ENCODE measurements at regions not wholly inside any gene's neighbourhood (a gene's known extent, or its start where the extent isn't known, plus 50 kb on each side); places are given as distances from the start of the nearest gene placed in this dataset.

DNA sequence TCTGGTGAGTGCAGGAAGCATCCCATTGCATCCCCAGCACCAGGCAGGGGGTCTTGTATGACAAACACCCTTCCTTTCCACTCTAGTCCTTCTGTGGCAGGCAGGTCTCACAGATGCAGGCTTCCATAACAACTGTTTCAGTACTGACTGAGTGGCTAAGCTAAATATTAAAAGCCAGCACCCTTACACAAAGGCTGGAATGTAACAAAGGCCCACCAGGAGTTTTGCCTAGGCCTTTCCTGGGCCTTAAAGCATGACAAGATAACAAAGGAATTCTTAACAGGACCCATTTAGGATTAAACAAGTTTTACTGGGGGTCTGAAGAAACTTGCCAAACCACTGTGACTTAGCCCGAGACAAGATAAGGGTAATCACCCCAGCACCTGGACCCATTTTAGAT, 228.9 kb upstream of the RPL38 start:
- H3K4me3 ChIP-seq (ENCODE audit: low read depth, low read length): no peak overlapping the region
- DNase-seq (ENCODE audit: low read depth): no peak

DNA sequence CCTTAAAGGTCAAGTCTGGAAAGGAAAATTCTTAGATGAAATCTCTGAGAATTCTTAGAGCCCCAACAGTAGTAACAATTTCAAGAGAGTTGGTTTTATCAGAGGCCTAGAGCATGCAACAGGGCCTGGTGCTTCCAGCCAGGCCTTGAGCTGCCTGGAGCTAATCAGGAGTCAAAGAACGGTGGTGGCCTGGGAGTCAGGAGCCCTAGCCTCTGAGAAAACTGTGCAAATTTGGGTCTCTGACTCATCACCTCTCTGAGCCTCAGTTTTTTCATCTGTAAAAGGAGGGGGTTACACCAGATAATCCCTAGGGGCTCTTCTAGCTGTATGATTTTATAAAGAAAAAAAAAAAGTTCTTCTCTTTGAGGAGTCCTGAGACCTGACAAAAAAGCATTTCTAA, 227.3 kb upstream of the RPL38 start:
- TF ChIP-seq, protein P1, sequence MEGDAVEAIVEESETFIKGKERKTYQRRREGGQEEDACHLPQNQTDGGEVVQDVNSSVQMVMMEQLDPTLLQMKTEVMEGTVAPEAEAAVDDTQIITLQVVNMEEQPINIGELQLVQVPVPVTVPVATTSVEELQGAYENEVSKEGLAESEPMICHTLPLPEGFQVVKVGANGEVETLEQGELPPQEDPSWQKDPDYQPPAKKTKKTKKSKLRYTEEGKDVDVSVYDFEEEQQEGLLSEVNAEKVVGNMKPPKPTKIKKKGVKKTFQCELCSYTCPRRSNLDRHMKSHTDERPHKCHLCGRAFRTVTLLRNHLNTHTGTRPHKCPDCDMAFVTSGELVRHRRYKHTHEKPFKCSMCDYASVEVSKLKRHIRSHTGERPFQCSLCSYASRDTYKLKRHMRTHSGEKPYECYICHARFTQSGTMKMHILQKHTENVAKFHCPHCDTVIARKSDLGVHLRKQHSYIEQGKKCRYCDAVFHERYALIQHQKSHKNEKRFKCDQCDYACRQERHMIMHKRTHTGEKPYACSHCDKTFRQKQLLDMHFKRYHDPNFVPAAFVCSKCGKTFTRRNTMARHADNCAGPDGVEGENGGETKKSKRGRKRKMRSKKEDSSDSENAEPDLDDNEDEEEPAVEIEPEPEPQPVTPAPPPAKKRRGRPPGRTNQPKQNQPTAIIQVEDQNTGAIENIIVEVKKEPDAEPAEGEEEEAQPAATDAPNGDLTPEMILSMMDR (IDR thresholded peaks at IDR 0.05; ENCODE audit: insufficient read depth, low read depth, low read length, missing control alignments): no peak
- no peak for DNase-seq (ENCODE audit: low read depth)
- H3K4me3 ChIP-seq (ENCODE audit: low read depth, low read length): no peak overlapping the region

More for the DNA sequence above, 228.9 kb upstream of the RPL38 start:
- TF ChIP-seq, protein P1 (IDR thresholded peaks at IDR 0.05; ENCODE audit: insufficient read depth, low read depth, low read length, missing control alignments): no peak

DNA sequence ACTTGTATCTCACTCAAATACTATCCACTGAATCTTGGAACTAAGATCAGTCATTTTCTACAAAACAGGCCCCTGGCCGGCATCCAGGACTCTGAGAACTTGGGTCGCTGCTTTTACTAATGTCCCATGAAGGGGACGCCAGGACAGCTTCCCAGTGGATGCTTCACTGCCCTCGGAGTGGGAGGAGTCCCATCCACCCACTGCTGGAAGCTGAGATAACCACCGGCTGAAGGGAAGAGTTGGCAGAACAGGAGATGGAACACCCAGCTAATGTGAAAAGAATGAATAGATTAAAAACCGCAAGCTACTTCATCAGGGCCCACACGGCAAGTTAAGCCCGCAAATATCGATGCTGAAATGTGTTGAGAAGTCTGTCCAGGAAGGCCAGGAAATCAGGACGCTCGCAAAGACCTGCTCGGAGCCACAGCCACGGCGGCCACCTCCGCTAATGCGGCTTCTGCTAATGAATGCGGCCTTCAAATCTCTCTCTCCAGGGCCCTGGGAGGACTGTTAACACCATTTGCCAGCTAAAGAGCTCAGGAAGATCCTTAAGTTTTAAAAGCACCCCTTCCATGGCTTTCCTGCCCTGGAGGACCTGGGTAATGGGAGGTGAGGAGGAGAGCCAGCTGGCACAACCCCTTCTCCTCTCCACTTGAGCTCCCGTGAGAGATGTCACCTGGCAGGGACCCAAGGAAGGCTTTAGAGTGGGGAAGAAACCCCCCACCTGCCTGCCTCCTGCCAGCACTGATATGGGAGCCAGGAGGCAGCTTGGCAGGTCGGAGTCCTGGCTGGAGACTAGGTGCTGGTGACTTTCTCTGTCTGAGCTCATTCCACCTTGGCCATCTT, 226.6 kb upstream of the RPL38 start:
- TF ChIP-seq, protein P1 (IDR thresholded peaks at IDR 0.05; ENCODE audit: insufficient read depth, low read depth, low read length, missing control alignments): no peak
- no peak overlapping the region for H3K4me3 ChIP-seq (ENCODE audit: low read depth, low read length)
- DNase-seq (ENCODE audit: low read depth): no peak

DNA sequence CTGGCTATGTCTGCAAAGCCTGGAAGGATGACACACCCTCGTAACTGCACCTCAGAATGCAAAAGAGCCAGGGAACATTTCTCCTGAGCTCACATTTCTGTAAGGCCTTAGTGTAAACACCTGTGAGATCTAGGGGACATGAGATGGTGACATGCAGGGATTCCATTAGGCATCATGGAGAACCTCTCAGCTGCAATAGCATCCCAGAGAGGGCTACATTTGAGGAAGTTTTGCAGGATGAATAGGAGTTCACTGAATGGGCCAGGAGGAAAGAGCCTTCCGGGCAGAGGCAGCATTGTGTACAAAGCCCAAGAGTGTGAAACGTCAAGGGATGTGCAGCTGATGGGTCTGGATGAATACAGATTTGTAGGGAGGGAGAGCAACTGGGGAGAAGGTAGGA, 223.0 kb upstream of the RPL38 start:
- DNase-seq (ENCODE audit: low read depth): no peak
- TF ChIP-seq, protein P1 (IDR thresholded peaks at IDR 0.05; ENCODE audit: insufficient read depth, low read depth, low read length, missing control alignments): no peak
- H3K4me3 ChIP-seq (ENCODE audit: low read depth, low read length): no peak overlapping the region

DNA sequence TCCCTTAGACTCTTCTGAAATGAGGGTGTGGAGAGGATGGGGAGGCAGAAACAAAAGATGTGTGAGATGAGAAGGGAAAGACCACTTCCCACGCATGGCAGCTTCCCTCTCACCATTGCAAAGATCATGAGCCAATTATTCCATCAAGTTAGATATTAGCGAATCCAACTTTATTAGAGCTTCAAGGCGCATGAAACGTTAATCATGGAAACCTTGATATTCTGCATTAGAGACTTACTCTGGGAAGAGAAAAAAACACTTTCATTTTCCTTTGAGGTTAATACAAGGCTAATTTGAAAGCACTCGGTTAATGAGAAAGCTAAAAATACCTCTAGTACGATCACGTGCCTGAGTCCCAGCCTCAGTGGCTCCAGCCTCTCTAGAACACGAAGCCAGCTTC, 220.6 kb upstream of the RPL38 start:
- TF ChIP-seq, protein P1 (IDR thresholded peaks at IDR 0.05; ENCODE audit: insufficient read depth, low read depth, low read length, missing control alignments): no peak
- H3K4me3 ChIP-seq (ENCODE audit: low read depth, low read length): no peak overlapping the region
- no peak for DNase-seq (ENCODE audit: low read depth)

- TF ChIP-seq, protein P1 (IDR thresholded peaks at IDR 0.05; ENCODE audit: insufficient read depth, low read depth, low read length, missing control alignments): no peak
- no peak overlapping the region for H3K4me3 ChIP-seq (ENCODE audit: low read depth, low read length)
- DNase-seq (ENCODE audit: low read depth): no peak
These were observed 219.7 kb upstream of the RPL38 start for GRCh38 chr17:73983621-73984400.

All from GM12865 (cell line).